HG02623 (cell line): ENCODE measurements at regions not wholly inside any gene's neighbourhood (a gene's known extent, or its start where the extent isn't known, plus 50 kb on each side); places are given as distances from the start of the nearest gene placed in this dataset.

Experiments used
- ATAC-seq: cut with Tn5 transposase; IDR thresholded peaks from one replicate; pipeline ENCODE4 v1.9.1; 2021; ENCODE audit warnings: moderate library complexity; ENCODE audit not compliant: unreplicated experiment

DNA sequence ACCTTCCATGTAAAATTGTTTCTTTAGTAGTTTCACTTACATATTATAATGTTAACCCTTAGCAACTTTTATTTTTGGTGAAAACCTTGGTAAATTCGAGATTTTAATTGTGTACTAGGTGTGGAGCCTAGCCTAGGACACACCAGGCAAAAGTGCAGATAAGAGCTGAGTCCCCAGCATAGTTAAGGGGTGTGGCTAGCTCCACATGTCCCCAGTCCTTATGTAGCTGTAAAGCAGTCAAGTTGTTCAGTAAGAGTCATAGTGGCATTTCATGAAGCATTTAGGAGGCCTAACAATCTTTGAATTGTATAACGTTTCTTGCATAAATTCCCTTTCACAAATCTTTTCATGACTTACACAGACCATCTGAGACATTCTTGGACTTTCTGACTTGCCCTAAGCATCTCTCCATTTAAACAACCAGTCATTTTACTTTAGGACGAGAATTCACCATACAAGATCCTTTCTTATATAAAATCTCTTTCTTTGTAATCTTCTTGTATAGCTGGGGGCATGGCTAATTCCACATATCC, 53.8 kb upstream of the INHBA start:
- ATAC-seq = no peak

DNA sequence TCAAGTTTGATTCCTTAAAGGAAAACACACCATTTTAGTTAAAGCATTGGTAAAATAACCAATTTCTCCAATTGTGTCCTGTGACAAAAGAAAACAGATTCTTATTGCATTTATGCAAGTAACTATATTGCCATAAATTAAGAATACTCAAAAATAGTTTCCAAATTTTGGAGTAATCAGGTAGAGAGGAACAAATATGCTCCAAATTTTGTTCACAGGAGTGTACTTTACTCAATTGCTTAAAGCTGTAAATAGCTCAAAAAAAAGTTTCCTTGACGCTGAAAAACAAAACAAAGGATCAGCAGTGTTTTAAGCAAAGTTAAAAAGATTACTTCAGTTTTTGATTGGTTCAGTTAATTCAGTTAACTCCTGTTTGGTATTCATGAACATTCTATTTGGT, 52.2 kb upstream of the INHBA start:
- ATAC-seq = no peak

GRCh38 chr7:41754046-41754445, 51.2 kb upstream of the INHBA start:
- no peak for ATAC-seq
